GM23338 (cell line): ENCODE measurements at regions not wholly inside any gene's neighbourhood (a gene's known extent, or its start where the extent isn't known, plus 50 kb on each side); places are given as distances from the start of the nearest gene placed in this dataset.

Source experiments
- CREB1 ChIP-seq: fragments of 250-450 bp; sonication (Bioruptor Pico); IDR thresholded peaks from 2 replicates; pipeline ENCODE4 v1.5.0; 2020; ENCODE audit warnings: low read depth, mild to moderate bottlenecking, moderate library complexity
- EZH2 ChIP-seq: fragments of 200-600 bp; sonication (generic); IDR thresholded peaks from one replicate; pipeline ENCODE4 v1.8.0; 2017; ENCODE audit warnings: antibody characterized with exemption, mild to moderate bottlenecking, low read depth; ENCODE audit not compliant: unreplicated experiment
- EZH2phosphoT487 ChIP-seq: fragments of 200-600 bp; sonication (generic); IDR thresholded peaks from one replicate; pipeline ENCODE4 v1.8.1; 2018; ENCODE audit warnings: antibody characterized with exemption; ENCODE audit not compliant: unreplicated experiment
- JUNB ChIP-seq: IDR thresholded peaks from one replicate; pipeline ENCODE4 v1.6.1; 2016; ENCODE audit warnings: antibody characterized with exemption; ENCODE audit not compliant: unreplicated experiment
- POLR2AphosphoS5 ChIP-seq: IDR thresholded peaks from 2 replicates; pipeline ENCODE4 v1.6.1; 2016; ENCODE audit warnings: antibody characterized with exemption, low read depth
- REST ChIP-seq: IDR thresholded peaks from one replicate; pipeline ENCODE4 v1.6.1; 2018; ENCODE audit warnings: antibody characterized with exemption; ENCODE audit not compliant: unreplicated experiment
- STAT1 ChIP-seq: IDR thresholded peaks from one replicate; pipeline ENCODE4 v1.6.1; 2016; ENCODE audit warnings: antibody characterized with exemption; ENCODE audit not compliant: unreplicated experiment
- ZNF114 ChIP-seq: fragments of 250-450 bp; sonication (Bioruptor Pico); IDR thresholded peaks from 2 replicates; pipeline ENCODE4 v1.5.0; 2020; ENCODE audit warnings: mild to moderate bottlenecking, moderate library complexity
- TF ChIP-seq, protein P1 (sequence below), 2 experiments: fragments of 200-600 bp in 1 of 2; sonication (generic) in 1 of 2; conservative IDR thresholded peaks; 2 replicates each; pipeline versions ENCODE4 v1.5.1 to v1.6.1; 2016 to 2017; ENCODE audit warnings: antibody characterized with exemption in 2 of 2, low read depth in 2 of 2, mild to moderate bottlenecking in 2 of 2, moderate library complexity in 1 of 2
- TF ChIP-seq, protein P2 (sequence below): IDR thresholded peaks from 2 replicates; pipeline ENCODE4 v1.6.1; 2016; ENCODE audit warnings: antibody characterized with exemption

GRCh38 chr9:32247168-32247567 is 137.3 kb upstream of the ACO1 start:
- TF ChIP-seq STAT1: no peak
- TF ChIP-seq, protein P1, sequence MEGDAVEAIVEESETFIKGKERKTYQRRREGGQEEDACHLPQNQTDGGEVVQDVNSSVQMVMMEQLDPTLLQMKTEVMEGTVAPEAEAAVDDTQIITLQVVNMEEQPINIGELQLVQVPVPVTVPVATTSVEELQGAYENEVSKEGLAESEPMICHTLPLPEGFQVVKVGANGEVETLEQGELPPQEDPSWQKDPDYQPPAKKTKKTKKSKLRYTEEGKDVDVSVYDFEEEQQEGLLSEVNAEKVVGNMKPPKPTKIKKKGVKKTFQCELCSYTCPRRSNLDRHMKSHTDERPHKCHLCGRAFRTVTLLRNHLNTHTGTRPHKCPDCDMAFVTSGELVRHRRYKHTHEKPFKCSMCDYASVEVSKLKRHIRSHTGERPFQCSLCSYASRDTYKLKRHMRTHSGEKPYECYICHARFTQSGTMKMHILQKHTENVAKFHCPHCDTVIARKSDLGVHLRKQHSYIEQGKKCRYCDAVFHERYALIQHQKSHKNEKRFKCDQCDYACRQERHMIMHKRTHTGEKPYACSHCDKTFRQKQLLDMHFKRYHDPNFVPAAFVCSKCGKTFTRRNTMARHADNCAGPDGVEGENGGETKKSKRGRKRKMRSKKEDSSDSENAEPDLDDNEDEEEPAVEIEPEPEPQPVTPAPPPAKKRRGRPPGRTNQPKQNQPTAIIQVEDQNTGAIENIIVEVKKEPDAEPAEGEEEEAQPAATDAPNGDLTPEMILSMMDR (conservative IDR thresholded peaks at IDR 0.05; ENCODE audit: low read depth in 2 of 2): no peak
- no peak for TF ChIP-seq EZH2
- no peak for TF ChIP-seq POLR2AphosphoS5
- no peak for TF ChIP-seq JUNB
- TF ChIP-seq EZH2phosphoT487: no peak
- TF ChIP-seq, protein P2, sequence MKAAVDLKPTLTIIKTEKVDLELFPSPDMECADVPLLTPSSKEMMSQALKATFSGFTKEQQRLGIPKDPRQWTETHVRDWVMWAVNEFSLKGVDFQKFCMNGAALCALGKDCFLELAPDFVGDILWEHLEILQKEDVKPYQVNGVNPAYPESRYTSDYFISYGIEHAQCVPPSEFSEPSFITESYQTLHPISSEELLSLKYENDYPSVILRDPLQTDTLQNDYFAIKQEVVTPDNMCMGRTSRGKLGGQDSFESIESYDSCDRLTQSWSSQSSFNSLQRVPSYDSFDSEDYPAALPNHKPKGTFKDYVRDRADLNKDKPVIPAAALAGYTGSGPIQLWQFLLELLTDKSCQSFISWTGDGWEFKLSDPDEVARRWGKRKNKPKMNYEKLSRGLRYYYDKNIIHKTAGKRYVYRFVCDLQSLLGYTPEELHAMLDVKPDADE: no peak
- no peak for TF ChIP-seq REST
- no peak for TF ChIP-seq ZNF114
- TF ChIP-seq CREB1 (CRISPR knock-in tag): no peak
